Spleen (tissue), 7 donors: ENCODE measurements at regions not wholly inside any gene's neighbourhood (a gene's known extent, or its start where the extent isn't known, plus 50 kb on each side); places are given as distances from the start of the nearest gene placed in this dataset.

Source experiments
- POLR2A ChIP-seq, 3 donors: fragments of 450-650 bp; IDR thresholded peaks; one replicate each; pipeline ENCODE4 v1.5.1; 2017; ENCODE audit warnings: antibody characterized with exemption in 3 of 3, mild to moderate bottlenecking in 1 of 3
- TF ChIP-seq, protein P1 (sequence below), 11 experiments: fragments of 200-600 bp in 7 of 11; fragments of 450-650 bp in 4 of 11; sonication (generic) in 4 of 11; IDR thresholded peaks in 8 of 11; conservative IDR thresholded peaks in 3 of 11; 1 replicate in 7 of 11; 2 replicates in 4 of 11; pipeline versions ENCODE4 v1.4.0 to v1.8.0; 2016 to 2021; ENCODE audit warnings: antibody characterized with exemption in 11 of 11, inconsistent platforms in 4 of 11, mild to moderate bottlenecking in 1 of 11
- donor health status: DM: no; HTN: no; CAD: no; lungs with moderate emphysema.
- donor health status: DM: no; HTN: no; CAD: no.
- donor health status: DM: no; HTN: no; CAD: no.

DNA sequence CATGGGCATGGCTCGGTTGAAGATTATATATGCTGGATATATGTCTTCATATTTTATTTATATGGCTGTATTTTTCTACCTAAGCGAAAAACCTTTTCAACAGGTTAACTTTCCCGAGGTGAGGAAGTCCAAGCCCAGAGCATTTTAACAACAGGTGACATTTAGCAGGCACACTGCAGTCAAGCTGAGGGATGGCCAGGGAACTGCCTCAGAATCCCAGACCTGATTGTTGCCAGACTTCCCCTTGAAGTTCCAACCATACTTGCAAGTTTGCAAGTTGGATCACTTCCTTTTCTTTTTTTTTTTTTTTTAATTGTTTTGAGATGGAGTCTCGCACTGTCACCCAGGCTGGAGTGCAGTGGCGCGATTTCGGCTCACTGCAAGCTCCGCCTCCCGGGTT is 166.0 kb upstream of the FRMD6 start:
- no peak for TF ChIP-seq POLR2A (IDR thresholded peaks at IDR 0.05)
- TF ChIP-seq, protein P1, sequence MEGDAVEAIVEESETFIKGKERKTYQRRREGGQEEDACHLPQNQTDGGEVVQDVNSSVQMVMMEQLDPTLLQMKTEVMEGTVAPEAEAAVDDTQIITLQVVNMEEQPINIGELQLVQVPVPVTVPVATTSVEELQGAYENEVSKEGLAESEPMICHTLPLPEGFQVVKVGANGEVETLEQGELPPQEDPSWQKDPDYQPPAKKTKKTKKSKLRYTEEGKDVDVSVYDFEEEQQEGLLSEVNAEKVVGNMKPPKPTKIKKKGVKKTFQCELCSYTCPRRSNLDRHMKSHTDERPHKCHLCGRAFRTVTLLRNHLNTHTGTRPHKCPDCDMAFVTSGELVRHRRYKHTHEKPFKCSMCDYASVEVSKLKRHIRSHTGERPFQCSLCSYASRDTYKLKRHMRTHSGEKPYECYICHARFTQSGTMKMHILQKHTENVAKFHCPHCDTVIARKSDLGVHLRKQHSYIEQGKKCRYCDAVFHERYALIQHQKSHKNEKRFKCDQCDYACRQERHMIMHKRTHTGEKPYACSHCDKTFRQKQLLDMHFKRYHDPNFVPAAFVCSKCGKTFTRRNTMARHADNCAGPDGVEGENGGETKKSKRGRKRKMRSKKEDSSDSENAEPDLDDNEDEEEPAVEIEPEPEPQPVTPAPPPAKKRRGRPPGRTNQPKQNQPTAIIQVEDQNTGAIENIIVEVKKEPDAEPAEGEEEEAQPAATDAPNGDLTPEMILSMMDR (IDR thresholded peaks at IDR 0.05 in 8 of 11, conservative IDR thresholded peaks at IDR 0.05 in 3 of 11) = no peak
